PFSK-1 (cell line): ENCODE measurements at regions not wholly inside any gene's neighbourhood (a gene's known extent, or its start where the extent isn't known, plus 50 kb on each side); places are given as distances from the start of the nearest gene placed in this dataset.

Source experiments
- FOXP2 ChIP-seq: optimal IDR thresholded peaks from 2 replicates; pipeline ENCODE3; 2011; ENCODE audit warnings: borderline replicate concordance, control low read depth, inconsistent platforms; ENCODE audit not compliant: insufficient read depth; ENCODE audit errors: extremely low read length, extremely low read depth
- POLR2AphosphoS5 ChIP-seq: IDR thresholded peaks from 2 replicates; pipeline ENCODE4 v1.6.1; 2012; ENCODE audit warnings: low read depth, mild to moderate bottlenecking, control low read depth, low read length, moderate library complexity
- REST ChIP-seq, 2 experiments: IDR thresholded peaks; 2 replicates each; pipeline versions ENCODE4 v1.6.1 to v1.8.0; 2011 to 2012; ENCODE audit warnings: low read depth in 2 of 2, low read length in 2 of 2, control low read depth in 1 of 2, inconsistent platforms in 1 of 2, mild to moderate bottlenecking in 1 of 2, moderate library complexity in 1 of 2; ENCODE audit not compliant: insufficient read depth in 1 of 2
- SIN3A ChIP-seq: IDR thresholded peaks from 2 replicates; pipeline ENCODE4 v1.6.1; 2012; ENCODE audit warnings: mild to moderate bottlenecking, low read length, moderate library complexity, borderline replicate concordance; ENCODE audit not compliant: insufficient read depth

- TF ChIP-seq REST (IDR thresholded peaks at IDR 0.05; ENCODE audit: insufficient read depth in 1 of 2, low read depth in 2 of 2, low read length in 2 of 2) (no peak), FOXP2 (no peak), POLR2AphosphoS5 (no peak), SIN3A (no peak)
These were observed 311.9 kb downstream of the TCERG1L start for GRCh38 chr10:130999376-131000202.
